ENCODE measurements at regions not wholly inside any gene's neighbourhood (a gene's known extent, or its start where the extent isn't known, plus 50 kb on each side); places are given as distances from the start of the nearest gene placed in this dataset.
"Not testable (repeated sequence)": the region's sequence is repeated elsewhere in the genome, so short reads cannot be mapped to it uniquely, and the experiment has no call there.

DNA sequence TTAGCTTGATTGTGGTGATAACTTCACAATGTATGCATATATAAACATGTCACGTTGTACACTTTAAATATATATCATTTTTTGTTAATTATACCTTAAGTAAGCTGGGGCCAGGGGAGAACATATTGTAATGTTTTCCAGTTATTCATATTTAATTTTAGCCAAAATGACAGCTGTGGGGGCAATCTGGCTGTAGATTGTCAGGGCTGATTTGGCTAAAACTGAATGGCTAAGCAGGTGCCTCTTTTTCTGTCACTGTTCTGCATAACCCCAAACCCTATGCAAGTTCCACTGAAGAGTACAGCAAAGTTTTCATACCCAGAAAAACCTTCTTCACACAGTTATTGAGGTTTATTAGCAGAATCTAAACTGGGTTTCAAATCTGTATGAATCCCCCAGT, 318.2 kb downstream of the PTPRC start:
- TF ChIP-seq POLR2AphosphoS5 (IDR thresholded peaks at IDR 0.05; ENCODE audit: borderline replicate concordance, low read depth, low read length) (no peak), EZH2 (IDR thresholded peaks at IDR 0.05) (no peak), FOXP2 (optimal IDR thresholded peaks at IDR 0.05; ENCODE audit: control extremely low read depth, extremely low read length, insufficient read depth) (no peak)

DNA sequence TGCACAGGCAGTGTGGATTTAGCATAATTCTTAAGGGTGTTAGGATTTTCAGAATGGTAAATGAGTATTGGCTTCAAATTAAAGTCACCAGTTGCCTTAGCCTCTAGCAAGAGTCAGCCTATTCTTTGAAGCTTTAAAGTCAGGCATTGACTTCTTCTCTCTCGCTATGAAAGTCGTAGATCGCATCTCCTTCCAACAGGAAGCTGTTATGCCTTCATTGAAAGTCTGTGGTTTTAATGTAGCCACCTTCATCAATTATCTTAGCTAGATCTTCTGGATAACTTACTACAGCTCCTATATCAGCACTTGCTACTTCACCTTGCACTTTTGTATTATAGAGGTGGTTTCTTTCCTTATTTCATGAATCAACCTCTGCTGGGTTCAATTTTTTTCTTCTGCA, 320.2 kb downstream of the PTPRC start:
- Histone ChIP-seq H3K9me3 (ENCODE audit: low read depth, low read length) (no peaks in the 10 kb centered on the region; the same call in 1 of the 2 replicates), H3K27ac (peak overlapping the region; percentile 48; the same call in 1 of the 2 replicates), H3K4me3 (no peak overlapping the region), H3K36me3 (ENCODE audit: insufficient read depth, low read length) (no peaks in the 10 kb centered on the region; the same call in 1 of the 2 replicates), H3K9ac (ENCODE audit: insufficient read length) (no peak overlapping the region)
- no peak for DNase-seq (ENCODE audit: low read depth, low spot score)
- TF ChIP-seq EZH2 (IDR thresholded peaks at IDR 0.05) (no peak), POLR2AphosphoS5 (IDR thresholded peaks at IDR 0.05; ENCODE audit: borderline replicate concordance, low read depth, low read length) (no peak), FOXP2 (optimal IDR thresholded peaks at IDR 0.05; ENCODE audit: control extremely low read depth, extremely low read length, insufficient read depth) (no peak)

More for the DNA sequence above, 318.2 kb downstream of the PTPRC start:
- no peak overlapping the region for H3K4me3 ChIP-seq
- no peak for DNase-seq (ENCODE audit: low read depth, low spot score)
- H3K36me3 ChIP-seq (ENCODE audit: insufficient read depth, low read length): no peaks in the 10 kb centered on the region; the same call in 1 of the 2 replicates
- H3K27ac ChIP-seq: no peak overlapping the region
- H3K9ac ChIP-seq (ENCODE audit: insufficient read length): no peak overlapping the region
- no peaks in the 10 kb centered on the region; the same call in 1 of the 2 replicates for H3K9me3 ChIP-seq (ENCODE audit: low read depth, low read length)

DNA sequence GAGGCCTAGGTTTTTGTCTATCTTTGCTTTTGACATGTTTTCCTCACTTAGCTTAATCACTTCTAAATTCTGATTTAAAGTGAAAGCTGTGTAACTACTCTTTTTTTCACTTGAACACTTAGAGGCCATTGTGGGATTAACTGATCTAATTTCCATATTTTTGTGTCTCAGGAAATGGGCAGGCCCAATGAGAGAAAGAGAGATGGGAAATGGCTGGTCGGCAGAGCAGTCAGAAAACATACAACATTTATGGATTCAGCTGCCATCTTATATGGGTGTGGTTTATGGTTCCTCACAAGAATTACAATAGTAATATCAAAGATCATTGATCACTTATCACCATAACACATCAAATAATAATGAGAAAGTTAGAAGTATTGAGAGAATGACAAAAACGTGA, 320.8 kb downstream of the PTPRC start:
- Histone ChIP-seq H3K36me3 (ENCODE audit: insufficient read depth, low read length) (no peaks in the 10 kb centered on the region; the same call in 1 of the 2 replicates), H3K4me3 (no peak overlapping the region), H3K27ac (peak overlapping the region; percentile 48; the same call in 1 of the 2 replicates), H3K9ac (ENCODE audit: insufficient read length) (no peak overlapping the region), H3K9me3 (ENCODE audit: low read depth, low read length) (no peaks in the 10 kb centered on the region; the same call in 1 of the 2 replicates)
- TF ChIP-seq FOXP2 (optimal IDR thresholded peaks at IDR 0.05; ENCODE audit: control extremely low read depth, extremely low read length, insufficient read depth) (no peak), EZH2 (IDR thresholded peaks at IDR 0.05) (no peak), POLR2AphosphoS5 (IDR thresholded peaks at IDR 0.05; ENCODE audit: borderline replicate concordance, low read depth, low read length) (no peak)
- no peak for DNase-seq (ENCODE audit: low read depth, low spot score)

DNA sequence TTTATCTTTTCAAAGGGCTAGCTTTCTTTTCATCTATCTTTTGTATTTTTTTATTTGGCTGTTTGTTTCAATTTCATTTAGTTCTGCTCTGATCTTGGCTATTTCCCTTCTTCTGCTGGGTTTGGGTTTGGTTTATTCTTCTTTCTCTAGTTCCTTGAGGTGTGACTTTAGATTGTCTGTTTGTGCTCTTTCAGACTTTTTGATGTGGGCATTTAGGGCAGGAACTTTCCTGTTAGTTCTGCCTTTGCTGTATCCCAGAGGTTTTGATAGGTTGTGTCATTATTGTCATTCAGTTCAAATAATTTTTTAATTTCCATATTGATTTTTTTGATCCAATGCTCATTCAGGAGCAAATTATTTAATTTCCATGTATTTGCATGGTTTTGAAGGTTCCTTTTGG, 325.0 kb downstream of the PTPRC start:
- not testable (repeated sequence) for H3K4me3 ChIP-seq; H3K27ac ChIP-seq; H3K9ac ChIP-seq (ENCODE audit: insufficient read length); DNase-seq (ENCODE audit: low read depth, low spot score); H3K36me3 ChIP-seq (ENCODE audit: insufficient read depth, low read length); H3K9me3 ChIP-seq (ENCODE audit: low read depth, low read length)

DNA sequence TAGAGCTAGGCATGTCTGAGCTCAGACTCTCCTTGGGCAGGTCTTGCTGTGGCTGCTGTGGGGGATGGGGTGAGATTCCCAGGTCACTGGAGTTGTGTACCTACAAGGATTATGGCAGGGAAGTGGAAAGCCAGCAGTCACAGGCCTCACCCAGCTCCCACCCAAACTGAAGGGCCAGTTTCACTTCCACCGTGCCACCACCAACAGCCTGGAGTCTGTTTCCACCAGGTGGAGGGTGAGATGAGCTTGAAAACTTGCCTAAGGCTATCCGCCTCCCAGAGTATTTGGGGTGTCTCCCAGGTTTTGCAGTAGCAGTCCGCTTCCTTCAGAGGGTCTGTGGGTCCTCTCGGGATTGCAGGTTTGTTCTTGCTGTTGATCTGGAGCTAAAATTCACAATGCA, 327.7 kb downstream of the PTPRC start:
- TF ChIP-seq EZH2 (IDR thresholded peaks at IDR 0.05): no peak
- no peak for TF ChIP-seq FOXP2 (optimal IDR thresholded peaks at IDR 0.05; ENCODE audit: control extremely low read depth, extremely low read length, insufficient read depth)
- no peak for TF ChIP-seq POLR2AphosphoS5 (IDR thresholded peaks at IDR 0.05; ENCODE audit: borderline replicate concordance, low read depth, low read length)
- Histone ChIP-seq H3K9me3 (ENCODE audit: low read depth, low read length) (no peaks in the 10 kb centered on the region; the same call in 1 of the 2 replicates), H3K27ac (no peak overlapping the region), H3K9ac (ENCODE audit: insufficient read length) (no peak overlapping the region), H3K4me3 (no peak overlapping the region), H3K36me3 (ENCODE audit: insufficient read depth, low read length) (no peaks in the 10 kb centered on the region)
- DNase-seq (ENCODE audit: low read depth, low spot score): no peak

DNA sequence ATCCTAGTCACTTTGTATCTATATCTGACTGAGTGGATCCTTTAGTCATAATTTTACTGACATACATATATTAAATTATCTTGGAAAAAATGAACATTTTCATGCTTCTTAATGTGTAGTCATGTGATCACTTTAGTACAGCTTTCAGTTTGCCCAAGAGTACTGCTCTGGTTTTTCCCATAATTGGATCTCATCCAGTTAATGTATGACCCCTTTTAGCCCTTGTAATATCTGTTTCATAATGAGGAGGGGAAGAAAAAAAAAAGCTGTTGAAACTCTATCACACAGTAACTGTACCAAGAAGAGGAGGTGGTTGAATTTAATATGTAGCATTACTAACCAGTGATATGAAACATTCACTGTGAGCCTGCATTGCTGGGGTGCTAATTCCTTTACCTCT, 328.7 kb downstream of the PTPRC start:
- H3K36me3 ChIP-seq (ENCODE audit: insufficient read depth, low read length): no peaks in the 10 kb centered on the region
- H3K4me3 ChIP-seq: 0 out of 2 replicates have a peak overlapping the region, but pooled peaks have one; percentile 2
- H3K27ac ChIP-seq: peak overlapping the region; percentile 27; the same call in 1 of the 2 replicates
- H3K9ac ChIP-seq (ENCODE audit: insufficient read length): peak overlapping the region; percentile 25
- no peaks in the 10 kb centered on the region; the same call in 1 of the 2 replicates for H3K9me3 ChIP-seq (ENCODE audit: low read depth, low read length)
- no peak for TF ChIP-seq FOXP2 (optimal IDR thresholded peaks at IDR 0.05; ENCODE audit: control extremely low read depth, extremely low read length, insufficient read depth)
- TF ChIP-seq POLR2AphosphoS5 (IDR thresholded peaks at IDR 0.05; ENCODE audit: borderline replicate concordance, low read depth, low read length): no peak
- no peak for TF ChIP-seq EZH2 (IDR thresholded peaks at IDR 0.05)
- DNase-seq (ENCODE audit: low read depth, low spot score): no peak

DNA sequence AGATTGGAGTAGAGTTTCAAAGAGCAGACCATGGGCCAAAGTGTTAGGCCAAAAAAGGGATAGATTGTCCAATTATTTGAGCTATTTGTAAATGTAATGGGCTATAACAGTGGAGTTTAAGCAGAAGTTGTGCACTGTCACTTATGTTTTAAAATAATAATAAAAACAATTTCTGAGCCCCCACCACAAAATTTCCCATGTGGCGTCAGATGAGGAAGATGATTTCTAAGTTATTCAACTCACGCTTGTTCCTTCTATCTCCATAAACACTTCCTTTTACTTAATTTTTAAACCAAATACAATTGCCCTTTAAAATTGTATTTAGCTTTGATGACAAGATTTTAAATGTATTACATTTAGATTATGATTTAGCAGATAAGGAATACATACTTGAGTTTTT, 330.0 kb downstream of the PTPRC start:
- Histone ChIP-seq H3K27ac (peak overlapping the region; percentile 27; the same call in 1 of the 2 replicates), H3K9me3 (ENCODE audit: low read depth, low read length) (no peaks in the 10 kb centered on the region; the same call in 1 of the 2 replicates)
- TF ChIP-seq EZH2 (IDR thresholded peaks at IDR 0.05): no peak

DNA sequence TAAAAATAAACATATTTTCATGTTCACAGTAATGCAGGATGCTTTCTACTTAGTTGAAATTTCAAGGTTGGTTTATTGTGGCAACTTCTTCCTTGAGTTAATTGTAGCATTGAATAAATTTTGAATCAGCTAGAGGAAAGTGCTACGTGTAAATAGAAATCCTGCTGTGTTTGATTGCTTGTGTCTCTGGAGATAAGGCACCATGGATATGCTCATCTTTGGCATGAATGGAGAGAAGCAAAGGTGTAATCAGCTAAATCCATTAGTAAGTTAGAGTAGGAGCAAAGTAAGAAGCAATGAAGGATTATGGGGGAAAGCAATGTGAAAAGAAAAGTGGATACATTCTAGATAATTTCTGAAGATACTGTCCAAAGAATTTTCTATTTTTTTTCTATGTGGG, 331.1 kb downstream of the PTPRC start:
- Histone ChIP-seq H3K36me3 (ENCODE audit: insufficient read depth, low read length) (no peaks in the 10 kb centered on the region), H3K9me3 (ENCODE audit: low read depth, low read length) (no peaks in the 10 kb centered on the region), H3K4me3 (no peak overlapping the region), H3K9ac (ENCODE audit: insufficient read length) (no peak overlapping the region), H3K27ac (no peak overlapping the region)
- TF ChIP-seq POLR2AphosphoS5 (IDR thresholded peaks at IDR 0.05; ENCODE audit: borderline replicate concordance, low read depth, low read length): no peak
- no peak for DNase-seq (ENCODE audit: low read depth, low spot score)

More for the DNA sequence above, 330.0 kb downstream of the PTPRC start:
- no peak for DNase-seq (ENCODE audit: low read depth, low spot score)
- no peaks in the 10 kb centered on the region for H3K36me3 ChIP-seq (ENCODE audit: insufficient read depth, low read length)
- no peak overlapping the region for H3K9ac ChIP-seq (ENCODE audit: insufficient read length)
- no peak overlapping the region for H3K4me3 ChIP-seq

DNA sequence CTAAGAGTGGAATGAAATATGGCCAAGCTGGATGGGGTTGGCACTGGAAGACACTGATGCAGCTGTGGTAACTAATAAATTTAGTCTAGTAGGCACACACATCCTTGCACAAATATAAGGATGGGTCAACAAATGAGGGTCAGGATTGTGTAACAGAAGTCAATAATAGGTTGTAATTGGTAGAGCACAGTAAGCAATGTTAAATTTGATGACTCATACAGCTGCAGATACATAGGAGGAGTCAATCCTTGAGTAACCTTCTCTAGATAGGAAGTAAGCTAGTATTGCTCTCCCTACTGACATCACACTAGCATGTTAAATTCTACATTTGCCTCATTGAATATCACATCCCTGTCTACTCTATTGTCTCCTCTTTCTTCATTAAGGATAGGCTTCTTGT, 332.1 kb downstream of the PTPRC start:
- H3K4me3 ChIP-seq: no peak overlapping the region
- no peaks in the 10 kb centered on the region for H3K9me3 ChIP-seq (ENCODE audit: low read depth, low read length)
- TF ChIP-seq EZH2 (IDR thresholded peaks at IDR 0.05) (no peak), FOXP2 (optimal IDR thresholded peaks at IDR 0.05; ENCODE audit: control extremely low read depth, extremely low read length, insufficient read depth) (no peak), POLR2AphosphoS5 (IDR thresholded peaks at IDR 0.05; ENCODE audit: borderline replicate concordance, low read depth, low read length) (no peak)
- no peaks in the 10 kb centered on the region for H3K36me3 ChIP-seq (ENCODE audit: insufficient read depth, low read length)
- no peak overlapping the region for H3K27ac ChIP-seq
- no peak overlapping the region for H3K9ac ChIP-seq (ENCODE audit: insufficient read length)
- DNase-seq (ENCODE audit: low read depth, low spot score): no peak

Measured in SK-N-MC (cell line).